ENCODE measurements at regions not wholly inside any gene's neighbourhood (a gene's known extent, or its start where the extent isn't known, plus 50 kb on each side); places are given as distances from the start of the nearest gene placed in this dataset.
"Not testable (repeated sequence)": the region's sequence is repeated elsewhere in the genome, so short reads cannot be mapped to it uniquely, and the experiment has no call there.

DNA sequence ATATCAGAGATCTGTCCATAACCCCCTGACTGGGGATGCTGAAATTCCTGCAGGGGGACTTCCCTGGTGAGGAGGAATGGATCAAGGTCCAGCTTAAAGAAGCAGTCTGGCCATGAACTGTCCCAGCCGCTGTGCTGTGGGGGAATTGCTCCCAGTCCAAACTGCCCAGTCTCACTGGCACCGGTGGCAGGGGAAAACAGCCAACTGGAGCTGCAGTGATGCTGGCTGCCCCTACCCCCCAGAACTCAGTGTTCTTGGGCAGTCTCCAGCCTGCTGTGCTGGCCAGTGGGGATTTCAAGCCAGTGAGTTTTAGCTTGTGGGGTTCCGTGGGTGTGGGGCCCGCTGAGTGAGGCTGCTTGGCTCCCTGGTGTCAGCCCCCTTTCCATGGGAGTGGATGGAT lies 306.5 kb upstream of the RPS23 start:
- TF ChIP-seq, protein P1, sequence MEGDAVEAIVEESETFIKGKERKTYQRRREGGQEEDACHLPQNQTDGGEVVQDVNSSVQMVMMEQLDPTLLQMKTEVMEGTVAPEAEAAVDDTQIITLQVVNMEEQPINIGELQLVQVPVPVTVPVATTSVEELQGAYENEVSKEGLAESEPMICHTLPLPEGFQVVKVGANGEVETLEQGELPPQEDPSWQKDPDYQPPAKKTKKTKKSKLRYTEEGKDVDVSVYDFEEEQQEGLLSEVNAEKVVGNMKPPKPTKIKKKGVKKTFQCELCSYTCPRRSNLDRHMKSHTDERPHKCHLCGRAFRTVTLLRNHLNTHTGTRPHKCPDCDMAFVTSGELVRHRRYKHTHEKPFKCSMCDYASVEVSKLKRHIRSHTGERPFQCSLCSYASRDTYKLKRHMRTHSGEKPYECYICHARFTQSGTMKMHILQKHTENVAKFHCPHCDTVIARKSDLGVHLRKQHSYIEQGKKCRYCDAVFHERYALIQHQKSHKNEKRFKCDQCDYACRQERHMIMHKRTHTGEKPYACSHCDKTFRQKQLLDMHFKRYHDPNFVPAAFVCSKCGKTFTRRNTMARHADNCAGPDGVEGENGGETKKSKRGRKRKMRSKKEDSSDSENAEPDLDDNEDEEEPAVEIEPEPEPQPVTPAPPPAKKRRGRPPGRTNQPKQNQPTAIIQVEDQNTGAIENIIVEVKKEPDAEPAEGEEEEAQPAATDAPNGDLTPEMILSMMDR (conservative IDR thresholded peaks at IDR 0.05; ENCODE audit: low read length) = no peak
- DNase-seq (ENCODE audit: low read depth) = no peak
- no peak overlapping the region for H3K4me3 ChIP-seq (ENCODE audit: low read length)

DNA sequence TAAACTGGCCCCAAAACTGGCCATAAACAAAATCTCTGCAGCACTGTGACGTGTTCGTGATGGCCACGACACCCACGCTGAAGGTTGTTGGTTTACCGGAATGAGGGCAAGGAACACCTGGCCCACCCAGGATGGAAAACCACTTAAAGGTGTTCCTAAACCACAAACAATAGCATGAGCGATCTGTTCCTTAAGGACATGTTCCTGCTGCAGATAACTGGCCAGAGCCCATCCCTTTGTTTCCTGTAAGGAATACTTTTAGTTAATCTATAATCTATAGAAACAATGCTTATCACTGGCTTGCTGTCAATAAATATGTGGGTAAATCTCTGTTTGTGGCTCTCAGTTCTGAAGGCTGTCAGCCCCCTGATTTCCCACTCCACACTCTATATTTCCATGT lies 305.2 kb upstream of the RPS23 start:
- not testable (repeated sequence) for DNase-seq (ENCODE audit: low read depth); H3K4me3 ChIP-seq (ENCODE audit: low read length)

DNA sequence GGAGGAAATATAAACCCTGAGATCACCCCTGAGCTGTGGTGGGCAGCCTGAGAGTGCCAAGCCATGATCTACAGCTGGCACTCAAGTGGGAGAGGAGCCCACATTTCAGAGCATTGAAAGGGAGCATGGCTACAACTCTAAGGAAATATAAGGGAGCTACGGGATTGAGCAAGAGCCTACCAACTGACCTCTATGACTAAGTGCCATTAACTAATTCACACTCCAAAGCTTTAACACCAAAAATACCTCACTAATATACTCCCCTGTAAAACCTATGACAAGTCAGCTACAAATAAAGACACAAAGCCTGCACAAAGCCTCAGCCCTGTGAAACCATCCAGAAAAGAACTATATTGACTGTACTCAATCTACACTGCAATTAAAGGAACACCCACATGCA lies 286.8 kb upstream of the RPS23 start:
- DNase-seq (ENCODE audit: low read depth) = no peak
- no peak overlapping the region for H3K4me3 ChIP-seq (ENCODE audit: low read length)
- TF ChIP-seq, protein P1 (conservative IDR thresholded peaks at IDR 0.05; ENCODE audit: low read length) = no peak

DNA sequence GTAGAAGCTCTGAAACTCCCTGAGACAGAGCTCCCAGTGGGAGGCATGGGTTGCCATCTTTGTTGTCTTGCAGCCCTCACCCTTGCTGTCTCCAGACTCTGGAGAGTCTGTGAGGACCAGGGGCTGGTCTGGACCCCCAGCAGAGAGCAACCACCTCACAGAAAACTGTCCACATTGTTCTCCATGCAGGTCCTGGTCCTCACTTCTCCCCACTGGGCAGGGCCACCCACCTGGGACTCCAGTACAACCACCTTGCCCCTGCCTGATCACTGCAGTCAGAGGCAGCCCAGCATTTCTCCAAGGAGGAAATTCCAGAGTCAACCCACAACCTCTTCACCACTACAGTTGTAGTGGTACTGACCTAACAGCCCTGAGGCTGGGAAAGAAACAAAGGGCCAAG lies 285.6 kb upstream of the RPS23 start:
- DNase-seq (ENCODE audit: low read depth) = no peak
- TF ChIP-seq, protein P1 (conservative IDR thresholded peaks at IDR 0.05; ENCODE audit: low read length) = no peak

DNA sequence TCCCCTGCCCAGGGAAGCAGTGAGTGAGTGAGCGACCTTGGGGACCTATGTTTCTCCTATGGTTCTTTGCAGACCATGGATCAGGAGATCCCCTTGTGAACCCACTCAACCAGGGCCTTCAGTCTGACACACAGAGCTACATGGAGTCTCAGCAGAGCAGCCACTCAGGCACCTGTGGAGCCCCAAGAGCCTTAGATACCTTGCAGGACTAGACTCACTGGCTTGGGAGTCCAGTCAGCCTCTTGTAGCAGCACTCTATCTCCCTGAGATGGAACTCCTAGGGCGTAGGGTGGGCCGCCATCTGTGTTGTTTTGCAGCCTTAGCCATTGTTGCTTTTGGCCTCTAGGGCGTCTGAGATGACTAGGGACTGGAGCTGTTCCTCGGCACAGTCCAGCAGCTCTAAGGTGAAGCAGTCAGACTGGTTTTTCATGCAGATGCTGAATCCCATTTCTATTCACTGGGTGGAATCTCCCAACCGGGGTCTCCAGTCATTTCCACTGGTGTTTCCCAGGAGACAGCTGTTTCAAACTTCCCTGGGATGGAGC lies 284.6 kb upstream of the RPS23 start:
- no peak overlapping the region for H3K4me3 ChIP-seq (ENCODE audit: low read length)
- TF ChIP-seq, protein P1 (conservative IDR thresholded peaks at IDR 0.05; ENCODE audit: low read length) = no peak
- DNase-seq (ENCODE audit: low read depth) = no peak

More for the DNA sequence above, 285.6 kb upstream of the RPS23 start:
- H3K4me3 ChIP-seq (ENCODE audit: low read length) = no peak overlapping the region

DNA sequence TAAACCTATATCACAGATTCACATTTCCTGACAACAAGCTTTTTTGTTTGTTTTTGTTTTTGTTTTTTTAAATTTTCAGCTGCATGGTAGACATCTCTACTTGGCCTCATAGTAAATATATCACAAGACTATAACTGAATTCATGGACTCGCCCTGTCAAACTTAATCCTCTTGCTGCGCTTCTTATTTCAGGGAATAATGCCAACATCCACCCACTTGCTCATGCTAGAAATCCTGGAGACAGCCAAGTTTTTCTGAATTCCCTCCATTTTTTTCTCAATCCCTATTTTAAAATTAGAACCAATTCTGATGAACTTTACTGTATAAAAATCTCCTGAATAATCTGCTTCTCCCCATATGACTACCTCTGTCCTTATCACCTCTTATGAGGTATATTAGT lies 283.6 kb upstream of the RPS23 start:
- DNase-seq (ENCODE audit: low read depth) = no peak
- H3K4me3 ChIP-seq (ENCODE audit: low read length) = no peak overlapping the region
- TF ChIP-seq, protein P1 (conservative IDR thresholded peaks at IDR 0.05; ENCODE audit: low read length) = no peak

DNA sequence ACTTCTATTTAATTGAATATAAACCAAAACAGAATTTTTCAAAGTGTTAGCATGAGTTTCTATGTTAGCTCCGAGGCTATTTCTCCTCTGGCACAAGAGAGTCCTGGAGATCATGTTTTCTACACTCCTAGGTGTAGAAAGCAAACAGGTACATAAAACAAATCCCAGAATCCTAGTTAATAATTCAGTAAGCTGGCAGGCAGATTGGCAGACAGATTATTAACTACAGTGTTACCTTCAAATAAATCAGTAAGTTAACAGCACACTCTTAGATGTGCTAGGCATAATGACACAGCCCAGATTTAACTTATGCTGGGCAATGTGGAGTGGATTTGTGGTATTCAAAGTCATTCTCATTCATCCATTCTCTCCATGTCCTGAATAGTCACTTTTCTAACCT lies 282.8 kb upstream of the RPS23 start:
- TF ChIP-seq, protein P1 (conservative IDR thresholded peaks at IDR 0.05; ENCODE audit: low read length) = no peak
- DNase-seq (ENCODE audit: low read depth) = no peak
- H3K4me3 ChIP-seq (ENCODE audit: low read length) = no peak overlapping the region

DNA sequence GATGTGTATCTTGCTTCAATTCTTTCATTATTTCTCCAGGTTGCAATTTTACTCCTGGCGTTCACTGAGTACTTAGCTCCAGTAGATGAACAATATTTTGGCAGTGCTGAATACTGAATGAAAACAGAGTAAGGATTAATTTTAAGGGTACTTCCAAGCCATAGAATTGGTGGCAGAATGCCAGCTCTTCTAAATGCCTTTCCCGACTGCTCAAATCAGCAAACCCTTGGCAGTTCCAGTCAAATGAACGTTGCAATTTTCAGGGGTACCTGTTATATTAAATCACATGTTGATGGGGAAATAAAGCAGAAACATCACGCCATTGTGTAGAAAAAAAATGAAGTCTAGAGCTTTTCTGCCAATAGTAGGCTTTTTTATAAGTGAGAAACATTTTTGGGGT lies 282.4 kb upstream of the RPS23 start:
- TF ChIP-seq, protein P1 (conservative IDR thresholded peaks at IDR 0.05; ENCODE audit: low read length) = no peak
- no peak for DNase-seq (ENCODE audit: low read depth)

More for the DNA sequence above, 282.4 kb upstream of the RPS23 start:
- H3K4me3 ChIP-seq (ENCODE audit: low read length) = no peak overlapping the region

Measured in AG10803 (cell line).